ENCODE measurements at regions not wholly inside any gene's neighbourhood (a gene's known extent, or its start where the extent isn't known, plus 50 kb on each side); places are given as distances from the start of the nearest gene placed in this dataset.
A peak's percentile ranks its signal among the peaks of the same experiment; 100 is the strongest.

DNA sequence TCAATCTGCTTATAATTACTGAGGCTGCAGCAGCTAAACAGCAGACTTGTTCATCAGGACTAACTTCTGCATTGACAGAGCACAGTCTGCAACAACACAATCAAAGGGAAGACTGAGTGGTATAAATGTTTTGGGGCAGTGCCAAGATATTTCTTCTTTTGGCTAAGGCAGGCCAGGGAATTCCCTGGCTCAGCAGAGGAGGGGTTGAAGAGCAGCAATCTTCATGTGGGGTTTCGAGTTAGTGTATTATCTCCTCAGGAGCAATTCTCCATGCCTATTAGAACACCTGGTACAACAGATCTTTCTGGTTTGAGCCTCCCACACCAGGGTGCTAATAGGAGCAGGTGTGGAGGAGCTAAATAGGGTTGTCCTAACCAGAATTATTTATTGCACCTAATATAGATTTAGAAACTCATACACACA, 103.0 kb upstream of the STK17B start:
- peaks cover 0 to 1% (median 0%) of the 10 kb centered on the region in 3 experiments; a peak in 1 of 7 replicates for H3K36me3 Mint-ChIP-seq (ENCODE audit: insufficient read depth in 1 of 3, low read depth in 3 of 3)
- WGBS (ENCODE audit: extremely low coverage, insufficient read length, low lambda C conversion rate) = no CpG with 5 or more reads among the region's 1 CpG

More for the DNA sequence above, 103.0 kb upstream of the STK17B start:
- Histone ChIP-seq H2AK5ac (ENCODE audit: insufficient read length, low read length) (no peak overlapping the region), H3K23ac (ENCODE audit: insufficient read length, low read depth, low read length) (no peak overlapping the region), H4K91ac (ENCODE audit: insufficient read length, low read depth, low read length) (no peak overlapping the region), H3K4me1 (ENCODE audit: insufficient read depth, low read length) (no peaks in the 10 kb centered on the region), H2BK12ac (ENCODE audit: insufficient read length, low read depth, low read length) (no peak overlapping the region), H3K79me2 (ENCODE audit: insufficient read depth, low read length) (no peaks in the 10 kb centered on the region), H4K5ac (ENCODE audit: insufficient read length, low read depth, low read length) (no peak overlapping the region), H3K27me3 (ENCODE audit: insufficient read depth, low read length) (no peaks in the 10 kb centered on the region), H2BK5ac (ENCODE audit: insufficient read length, low read length) (no peak overlapping the region), H2BK120ac (ENCODE audit: low read depth, low read length, poor library complexity, severe bottlenecking) (no peak overlapping the region), H3K27ac (ENCODE audit: insufficient read length, low read depth, low read length) (no peak overlapping the region), H2AFZ (ENCODE audit: low read length) (no peak overlapping the region), H3K9ac (ENCODE audit: extremely low read depth, insufficient read length, low read length) (no peak overlapping the region), H3K14ac (ENCODE audit: insufficient read depth, low read length) (no peak overlapping the region), H2BK15ac (ENCODE audit: low read depth, low read length) (no peak overlapping the region), H3K4me2 (ENCODE audit: insufficient read depth, insufficient read length, low read length) (no peak overlapping the region), H3K23me2 (ENCODE audit: insufficient read length, low read depth, low read length, poor library complexity, severe bottlenecking) (no peaks in the 10 kb centered on the region), H3T11ph (ENCODE audit: low read length) (no peak overlapping the region), H3K9me3 (ENCODE audit: control insufficient read depth, low read depth, low read length) (no peaks in the 10 kb centered on the region), H3K79me1 (ENCODE audit: insufficient read depth, low read depth, low read length, poor library complexity, severe bottlenecking) (no peaks in the 10 kb centered on the region), H4K20me1 (ENCODE audit: control insufficient read depth, insufficient read depth, insufficient read length) (no peaks in the 10 kb centered on the region), H3K4ac (ENCODE audit: low read depth, low read length) (no peak overlapping the region), H2BK20ac (ENCODE audit: low read depth, low read length, poor library complexity, severe bottlenecking) (no peak overlapping the region), H3K56ac (ENCODE audit: insufficient read length, low read depth, low read length) (no peak overlapping the region), H3K18ac (ENCODE audit: insufficient read length, low read depth, low read length) (no peak overlapping the region), H4K8ac (replicated peaks; ENCODE audit: insufficient read length, low read depth, low read length) (no peak overlapping the region)
- H3K27ac Mint-ChIP-seq = peak overlapping the region in 1 of 3 experiments; percentile 10; a peak in 1 of 7 replicates
- no peaks in the 10 kb centered on the region; a peak in 1 of 5 replicates for H3K9me3 Mint-ChIP-seq
- H3K4me1 Mint-ChIP-seq = 0 out of 4 replicates have a peak, but pooled peaks cover 2% of the 10 kb centered on the region in 2 experiments
- TF ChIP-seq CTCF (conservative IDR thresholded peaks at IDR 0.05) = no peak
- H3K4me3 Mint-ChIP-seq = no peak overlapping the region
- H3K27me3 Mint-ChIP-seq (ENCODE audit: low read depth) = no peaks in the 10 kb centered on the region
- no peak for DNase-seq

All from H9 (cell line).